ENCODE measurements at regions not wholly inside any gene's neighbourhood (a gene's known extent, or its start where the extent isn't known, plus 50 kb on each side); places are given as distances from the start of the nearest gene placed in this dataset.

- H3K4me1 ChIP-seq: no peaks in the 10 kb centered on the region
- no peak for TF ChIP-seq CTCF (IDR thresholded peaks at IDR 0.05)
- TF ChIP-seq POLR2A (IDR thresholded peaks at IDR 0.05): no peak
- no peak overlapping the region for H3K4me3 ChIP-seq
- intact Hi-C loops (cut with DNase I; ENCODE audit: low total_unique reads): no loop called here
- no peaks in the 10 kb centered on the region for H3K36me3 ChIP-seq
- H3K9me3 ChIP-seq: no peaks in the 10 kb centered on the region
- DNase-seq: no peak
- H3K27me3 ChIP-seq: no peaks in the 10 kb centered on the region
- H3K27ac ChIP-seq: no peak overlapping the region
Observed at GRCh38 chr9:87813119-87813463, 69.6 kb upstream of the SPATA31E1 start.

GRCh38 chr9:87816036-87816435 is 66.6 kb upstream of the SPATA31E1 start:
- Histone ChIP-seq H3K27me3 (no peaks in the 10 kb centered on the region), H3K9me3 (no peaks in the 10 kb centered on the region), H3K4me3 (no peak overlapping the region), H3K36me3 (no peaks in the 10 kb centered on the region), H3K27ac (no peak overlapping the region), H3K4me1 (no peaks in the 10 kb centered on the region)
- TF ChIP-seq CTCF (IDR thresholded peaks at IDR 0.05) (no peak), POLR2A (IDR thresholded peaks at IDR 0.05) (no peak)
- DNase-seq: no peak
- intact Hi-C loops (cut with DNase I; ENCODE audit: low total_unique reads): no loop called here

- Histone ChIP-seq H3K4me3 (no peak overlapping the region), H3K27ac (no peak overlapping the region), H3K36me3 (no peaks in the 10 kb centered on the region), H3K4me1 (no peaks in the 10 kb centered on the region), H3K9me3 (no peaks in the 10 kb centered on the region), H3K27me3 (no peaks in the 10 kb centered on the region)
- no peak for TF ChIP-seq CTCF (IDR thresholded peaks at IDR 0.05)
- DNase-seq: no peak
- intact Hi-C loops (cut with DNase I; ENCODE audit: low total_unique reads): no loop called here
Observed at GRCh38 chr9:87818308-87818707, 64.4 kb upstream of the SPATA31E1 start.

- H3K4me1 ChIP-seq: no peaks in the 10 kb centered on the region
- DNase-seq: no peak
- TF ChIP-seq CTCF (IDR thresholded peaks at IDR 0.05) (no peak), POLR2A (IDR thresholded peaks at IDR 0.05) (no peak)
- H3K9me3 ChIP-seq: no peaks in the 10 kb centered on the region
- H3K27me3 ChIP-seq: no peaks in the 10 kb centered on the region
- H3K36me3 ChIP-seq: no peaks in the 10 kb centered on the region
- H3K4me3 ChIP-seq: no peak overlapping the region
- intact Hi-C loops (cut with DNase I; ENCODE audit: low total_unique reads): no loop called here
- H3K27ac ChIP-seq: no peak overlapping the region
Observed at GRCh38 chr9:87824216-87824875, 58.3 kb upstream of the SPATA31E1 start.

GRCh38 chr9:87824886-87825285 is 57.8 kb upstream of the SPATA31E1 start:
- Histone ChIP-seq H3K27me3 (no peaks in the 10 kb centered on the region), H3K4me1 (no peaks in the 10 kb centered on the region), H3K27ac (no peak overlapping the region), H3K9me3 (no peaks in the 10 kb centered on the region), H3K36me3 (no peaks in the 10 kb centered on the region), H3K4me3 (no peak overlapping the region)
- intact Hi-C loops (cut with DNase I; ENCODE audit: low total_unique reads): no loop called here
- TF ChIP-seq CTCF (IDR thresholded peaks at IDR 0.05) (no peak), POLR2A (IDR thresholded peaks at IDR 0.05) (no peak)
- DNase-seq: no peak

All from uterus (tissue), 3 donors.